ENCODE measurements at regions not wholly inside any gene's neighbourhood (a gene's known extent, or its start where the extent isn't known, plus 50 kb on each side); places are given as distances from the start of the nearest gene placed in this dataset.

GRCh38 chr2:118557016-118557415 lies 290.4 kb downstream of the EN1 start:
- H3K36me3 ChIP-seq (ENCODE audit: control insufficient read depth, insufficient read depth, low read length): no peaks in the 10 kb centered on the region
- H3K27ac ChIP-seq (ENCODE audit: low read depth, low read length): no peak overlapping the region
- H3K27me3 ChIP-seq (ENCODE audit: control insufficient read depth, insufficient read depth, low read length): no peaks in the 10 kb centered on the region
- no peaks in the 10 kb centered on the region for H3K4me1 ChIP-seq (ENCODE audit: control insufficient read depth, insufficient read depth, low read length)
- no peaks in the 10 kb centered on the region for H3K9me3 ChIP-seq (ENCODE audit: control insufficient read depth, insufficient read depth, low read length)
- DNase-seq (ENCODE audit: low read depth in 4 of 6, low spot score in 6 of 6): no peak
- no peak overlapping the region for H3K4me3 ChIP-seq (ENCODE audit: low read depth, low read length)
- 100% methylated on average over 2 of the region's 5 CpGs for WGBS (ENCODE audit: insufficient coverage)

- H3K36me3 ChIP-seq (ENCODE audit: control insufficient read depth, insufficient read depth, low read length): no peaks in the 10 kb centered on the region
- H3K27ac ChIP-seq (ENCODE audit: low read depth, low read length): no peak overlapping the region
- no peaks in the 10 kb centered on the region for H3K9me3 ChIP-seq (ENCODE audit: control insufficient read depth, insufficient read depth, low read length)
- H3K4me3 ChIP-seq (ENCODE audit: low read depth, low read length): no peak overlapping the region
- peak in 1 of 6 donors; percentile 43 for DNase-seq (ENCODE audit: low read depth in 4 of 6, low spot score in 6 of 6)
- no peaks in the 10 kb centered on the region for H3K27me3 ChIP-seq (ENCODE audit: control insufficient read depth, insufficient read depth, low read length)
- 92% methylated on average over 2 of the region's 4 CpGs for WGBS (ENCODE audit: insufficient coverage)
- H3K4me1 ChIP-seq (ENCODE audit: control insufficient read depth, insufficient read depth, low read length): no peaks in the 10 kb centered on the region
Observed at GRCh38 chr2:118554616-118555015, 292.8 kb downstream of the EN1 start.

- Histone ChIP-seq H3K4me1 (ENCODE audit: control insufficient read depth, insufficient read depth, low read length) (no peaks in the 10 kb centered on the region), H3K4me3 (ENCODE audit: low read depth, low read length) (no peak overlapping the region), H3K9me3 (ENCODE audit: control insufficient read depth, insufficient read depth, low read length) (no peaks in the 10 kb centered on the region), H3K36me3 (ENCODE audit: control insufficient read depth, insufficient read depth, low read length) (no peaks in the 10 kb centered on the region), H3K27me3 (ENCODE audit: control insufficient read depth, insufficient read depth, low read length) (no peaks in the 10 kb centered on the region), H3K27ac (ENCODE audit: low read depth, low read length) (no peak overlapping the region)
- DNase-seq (ENCODE audit: low read depth in 4 of 6, low spot score in 6 of 6): peak in 2 of 6 donors; percentile 31
- no CpG with 5 or more reads among the region's 1 CpG for WGBS (ENCODE audit: insufficient coverage)
Observed at GRCh38 chr2:118549503-118549902, 297.9 kb downstream of the EN1 start.

GRCh38 chr2:118548880-118549488 lies 298.5 kb downstream of the EN1 start:
- H3K27me3 ChIP-seq (ENCODE audit: control insufficient read depth, insufficient read depth, low read length): no peaks in the 10 kb centered on the region
- H3K9me3 ChIP-seq (ENCODE audit: control insufficient read depth, insufficient read depth, low read length): no peaks in the 10 kb centered on the region
- 60% methylated on average over 5 of the region's 8 CpGs for WGBS (ENCODE audit: insufficient coverage)
- no peak overlapping the region for H3K27ac ChIP-seq (ENCODE audit: low read depth, low read length)
- H3K36me3 ChIP-seq (ENCODE audit: control insufficient read depth, insufficient read depth, low read length): no peaks in the 10 kb centered on the region
- H3K4me3 ChIP-seq (ENCODE audit: low read depth, low read length): no peak overlapping the region
- DNase-seq (ENCODE audit: low read depth in 4 of 6, low spot score in 6 of 6): peak in 2 of 6 donors; percentile 51 to 80
- H3K4me1 ChIP-seq (ENCODE audit: control insufficient read depth, insufficient read depth, low read length): no peaks in the 10 kb centered on the region

- DNase-seq (ENCODE audit: low read depth in 4 of 6, low spot score in 6 of 6): peak in 1 of 6 donors; percentile 51
- Histone ChIP-seq H3K27ac (ENCODE audit: low read depth, low read length) (no peak overlapping the region), H3K9me3 (ENCODE audit: control insufficient read depth, insufficient read depth, low read length) (no peaks in the 10 kb centered on the region), H3K4me3 (ENCODE audit: low read depth, low read length) (no peak overlapping the region), H3K36me3 (ENCODE audit: control insufficient read depth, insufficient read depth, low read length) (no peaks in the 10 kb centered on the region), H3K4me1 (ENCODE audit: control insufficient read depth, insufficient read depth, low read length) (no peaks in the 10 kb centered on the region), H3K27me3 (ENCODE audit: control insufficient read depth, insufficient read depth, low read length) (peaks cover 7% of the 10 kb centered on the region)
- 20% methylated on average over 2 of the region's 7 CpGs for WGBS (ENCODE audit: insufficient coverage)
Observed at GRCh38 chr2:118539290-118539689, 308.2 kb downstream of the EN1 start.

- Histone ChIP-seq H3K9me3 (ENCODE audit: control insufficient read depth, insufficient read depth, low read length) (no peaks in the 10 kb centered on the region), H3K4me1 (ENCODE audit: control insufficient read depth, insufficient read depth, low read length) (no peaks in the 10 kb centered on the region), H3K36me3 (ENCODE audit: control insufficient read depth, insufficient read depth, low read length) (no peaks in the 10 kb centered on the region), H3K4me3 (ENCODE audit: low read depth, low read length) (no peak overlapping the region), H3K27ac (ENCODE audit: low read depth, low read length) (no peak overlapping the region), H3K27me3 (ENCODE audit: control insufficient read depth, insufficient read depth, low read length) (peaks cover 7% of the 10 kb centered on the region)
- WGBS (ENCODE audit: insufficient coverage): 90% methylated on average over 3 of the region's 4 CpGs
- DNase-seq (ENCODE audit: low read depth in 4 of 6, low spot score in 6 of 6): no peak
Observed at GRCh38 chr2:118536306-118536705, 311.1 kb downstream of the EN1 start.

GRCh38 chr2:118535818-118536212 lies 311.6 kb downstream of the EN1 start:
- 83% methylated on average over 2 of the region's 3 CpGs for WGBS (ENCODE audit: insufficient coverage)
- Histone ChIP-seq H3K9me3 (ENCODE audit: control insufficient read depth, insufficient read depth, low read length) (no peaks in the 10 kb centered on the region), H3K4me3 (ENCODE audit: low read depth, low read length) (no peak overlapping the region), H3K27me3 (ENCODE audit: control insufficient read depth, insufficient read depth, low read length) (peaks cover 7% of the 10 kb centered on the region), H3K27ac (ENCODE audit: low read depth, low read length) (no peak overlapping the region), H3K4me1 (ENCODE audit: control insufficient read depth, insufficient read depth, low read length) (no peaks in the 10 kb centered on the region), H3K36me3 (ENCODE audit: control insufficient read depth, insufficient read depth, low read length) (no peaks in the 10 kb centered on the region)
- no peak for DNase-seq (ENCODE audit: low read depth in 4 of 6, low spot score in 6 of 6)

- Histone ChIP-seq H3K4me1 (ENCODE audit: control insufficient read depth, insufficient read depth, low read length) (no peaks in the 10 kb centered on the region), H3K9me3 (ENCODE audit: control insufficient read depth, insufficient read depth, low read length) (no peaks in the 10 kb centered on the region), H3K4me3 (ENCODE audit: low read depth, low read length) (no peak overlapping the region), H3K36me3 (ENCODE audit: control insufficient read depth, insufficient read depth, low read length) (no peaks in the 10 kb centered on the region), H3K27ac (ENCODE audit: low read depth, low read length) (no peak overlapping the region), H3K27me3 (ENCODE audit: control insufficient read depth, insufficient read depth, low read length) (peaks cover 7% of the 10 kb centered on the region)
- 81% methylated on average over 6 of the region's 7 CpGs for WGBS (ENCODE audit: insufficient coverage)
- no peak for DNase-seq (ENCODE audit: low read depth in 4 of 6, low spot score in 6 of 6)
Observed at GRCh38 chr2:118535171-118535817, 312.2 kb downstream of the EN1 start.

- peaks cover 9% of the 10 kb centered on the region for H3K27me3 ChIP-seq (ENCODE audit: control insufficient read depth, insufficient read depth, low read length)
- H3K4me3 ChIP-seq (ENCODE audit: low read depth, low read length): no peak overlapping the region
- DNase-seq (ENCODE audit: low read depth in 4 of 6, low spot score in 6 of 6): peak in 1 of 6 donors; percentile 29
- H3K27ac ChIP-seq (ENCODE audit: low read depth, low read length): no peak overlapping the region
- H3K36me3 ChIP-seq (ENCODE audit: control insufficient read depth, insufficient read depth, low read length): no peaks in the 10 kb centered on the region
- no peaks in the 10 kb centered on the region for H3K4me1 ChIP-seq (ENCODE audit: control insufficient read depth, insufficient read depth, low read length)
- H3K9me3 ChIP-seq (ENCODE audit: control insufficient read depth, insufficient read depth, low read length): no peaks in the 10 kb centered on the region
- WGBS (ENCODE audit: insufficient coverage): 65% methylated on average over 6 of the region's 6 CpGs
Observed at GRCh38 chr2:118530976-118531375, 316.5 kb downstream of the EN1 start.
